IPS DF 4.7 (cell line): ENCODE measurements at regions not wholly inside any gene's neighbourhood (a gene's known extent, or its start where the extent isn't known, plus 50 kb on each side); places are given as distances from the start of the nearest gene placed in this dataset.
"Not testable (repeated sequence)": the region's sequence is repeated elsewhere in the genome, so short reads cannot be mapped to it uniquely, and the experiment has no call there.

ENCODE experiments used
- DNase-seq: peaks from one replicate; pipeline ENCODE4 v3.0.0-alpha.2; 2013; ENCODE audit warnings: low spot score; ENCODE audit errors: extremely low read depth

DNA sequence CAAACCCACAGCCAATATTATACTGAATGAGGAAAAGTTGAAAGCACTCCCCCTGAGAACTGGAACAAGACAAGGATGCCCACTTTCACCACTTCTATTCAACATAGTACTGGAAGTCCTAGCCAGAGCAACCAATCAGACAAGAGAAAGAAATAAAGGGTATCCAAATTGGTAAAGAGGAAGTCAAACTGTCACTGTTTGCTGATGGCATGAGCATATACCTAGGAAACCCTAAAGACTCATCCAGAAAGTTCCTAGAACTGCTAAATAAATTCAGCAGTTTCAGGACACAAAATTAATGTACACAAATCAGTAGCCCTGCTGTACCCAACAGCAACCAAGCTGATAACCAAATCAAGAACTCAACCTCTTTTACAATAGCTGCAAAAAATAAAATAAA lies 220.0 kb downstream of the SYK start:
- not testable (repeated sequence) for DNase-seq

DNA sequence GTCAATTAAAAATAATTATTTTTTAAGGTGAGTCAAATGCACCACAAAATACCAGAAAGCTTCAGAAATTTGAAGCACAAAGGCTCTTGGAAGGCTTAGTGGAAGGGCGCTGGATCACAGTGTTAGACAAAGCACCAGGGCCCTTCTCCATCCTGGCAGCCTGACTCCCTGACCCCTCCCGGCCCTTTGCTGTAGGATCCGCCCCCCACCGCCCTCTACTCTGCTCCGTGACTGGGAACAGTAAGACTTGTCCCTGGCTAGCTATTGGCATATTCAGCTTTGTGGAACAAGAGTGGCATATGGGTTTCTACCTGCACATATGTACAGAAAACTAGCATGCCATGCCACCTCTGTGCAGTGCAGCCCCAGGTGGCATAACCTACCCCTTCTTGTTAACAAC lies 222.1 kb downstream of the SYK start:
- DNase-seq = no peak

DNA sequence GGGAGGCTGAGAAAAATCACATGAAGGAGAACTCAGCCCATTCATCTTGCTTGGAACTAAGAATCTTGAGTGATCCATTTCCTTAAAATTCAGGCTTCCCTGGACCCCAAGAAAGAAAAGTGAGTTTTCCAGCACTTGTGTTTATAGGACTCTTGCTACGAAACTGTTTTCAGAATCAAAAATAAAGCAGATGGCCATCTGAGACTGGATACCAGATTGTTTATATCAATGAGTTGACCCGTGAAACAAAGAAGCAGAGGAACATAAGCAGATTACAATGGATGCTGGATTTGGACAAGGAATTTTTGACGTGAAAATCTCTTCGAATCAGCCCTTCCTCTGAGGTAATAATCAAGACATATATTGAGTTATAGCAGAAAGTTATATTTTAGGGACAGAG lies 223.2 kb downstream of the SYK start:
- DNase-seq = no peak

DNA sequence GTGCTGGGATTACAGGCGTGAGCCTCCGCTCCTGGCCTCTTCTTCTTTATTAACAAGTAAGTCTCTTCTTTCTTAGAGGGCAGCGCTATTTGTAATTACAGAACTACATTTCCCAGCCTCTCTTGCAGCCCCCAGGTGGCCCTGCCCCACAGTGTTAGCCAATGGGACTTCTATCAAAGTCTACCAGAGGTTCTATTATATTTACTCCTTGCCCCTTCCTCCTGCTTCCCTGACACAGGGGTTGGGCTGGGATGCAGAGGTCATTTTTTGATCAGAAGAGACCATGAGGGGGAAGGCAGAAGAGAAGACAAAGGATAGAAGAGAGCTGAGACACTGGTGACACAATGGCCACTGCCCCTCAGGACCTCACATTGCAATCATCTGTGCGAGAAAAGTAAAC lies 224.2 kb downstream of the SYK start:
- DNase-seq = no peak

DNA sequence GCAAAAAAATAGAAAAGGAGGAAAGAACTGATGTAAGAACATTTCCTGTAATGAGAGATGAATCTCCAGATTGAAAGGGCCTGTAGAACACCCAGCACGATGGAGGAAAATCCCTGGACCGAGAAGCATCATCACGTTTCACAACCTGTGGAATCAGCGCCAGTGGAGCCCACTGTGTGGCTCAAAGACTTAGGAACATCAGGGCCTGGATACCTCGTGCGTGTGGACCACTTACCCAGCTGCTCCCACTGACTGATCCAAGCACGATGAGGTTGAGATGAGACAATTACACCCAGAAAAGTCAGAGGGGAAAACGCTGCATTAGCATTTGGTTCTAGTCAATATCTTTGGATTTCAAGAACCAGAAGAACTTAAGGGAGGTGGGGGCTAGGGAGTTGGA lies 224.6 kb downstream of the SYK start:
- DNase-seq = no peak

DNA sequence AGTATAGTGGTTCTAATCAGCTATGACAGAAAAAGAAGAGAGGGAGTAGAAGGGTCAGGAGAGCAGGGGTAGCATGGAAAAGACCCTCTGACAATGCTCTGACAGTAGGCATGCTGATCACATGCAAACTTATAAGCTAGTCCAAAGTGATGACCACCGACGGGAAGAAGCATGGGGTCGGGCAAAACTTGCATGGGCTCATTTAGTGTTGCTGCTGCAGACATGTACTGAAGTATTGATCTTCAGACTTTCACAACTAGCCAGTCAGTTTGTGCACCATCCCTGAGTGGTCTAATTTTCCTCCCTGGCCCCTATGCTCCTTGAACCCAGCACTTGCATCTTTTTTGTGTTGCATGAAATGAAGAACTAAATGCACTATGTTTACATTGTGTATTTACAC lies 225.4 kb downstream of the SYK start:
- no peak for DNase-seq

DNA sequence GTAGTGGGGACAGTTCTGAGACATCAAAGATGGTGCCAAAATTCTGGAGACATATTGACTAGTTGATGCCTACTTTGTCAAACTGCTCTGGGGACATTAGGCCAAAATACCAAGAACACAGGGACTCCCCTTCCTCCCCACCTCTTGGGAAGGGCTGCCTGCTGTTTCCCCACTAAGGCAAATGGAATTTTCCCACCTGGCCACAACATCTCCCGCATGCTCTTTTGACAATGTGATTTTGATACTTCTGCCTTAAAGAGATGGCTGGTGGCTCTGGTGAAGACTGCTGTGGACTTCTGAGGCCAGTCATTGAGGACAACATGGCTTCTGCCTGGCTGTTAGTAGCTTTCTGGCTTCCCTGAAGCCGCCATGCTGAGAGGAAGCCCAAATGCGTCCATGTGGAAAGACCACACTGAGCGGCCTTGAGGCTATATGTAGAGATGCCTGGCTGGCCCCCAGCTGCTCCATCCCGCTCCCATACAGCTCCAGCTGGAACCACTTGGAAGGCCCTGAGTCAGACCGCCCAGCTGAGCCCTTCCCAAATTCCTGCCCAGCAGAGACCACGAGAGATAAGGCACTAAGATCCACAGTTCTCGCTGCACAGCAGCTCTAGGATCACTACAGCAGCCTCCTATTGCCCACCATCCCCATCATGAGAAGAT lies 226.7 kb downstream of the SYK start:
- no peak for DNase-seq

DNA sequence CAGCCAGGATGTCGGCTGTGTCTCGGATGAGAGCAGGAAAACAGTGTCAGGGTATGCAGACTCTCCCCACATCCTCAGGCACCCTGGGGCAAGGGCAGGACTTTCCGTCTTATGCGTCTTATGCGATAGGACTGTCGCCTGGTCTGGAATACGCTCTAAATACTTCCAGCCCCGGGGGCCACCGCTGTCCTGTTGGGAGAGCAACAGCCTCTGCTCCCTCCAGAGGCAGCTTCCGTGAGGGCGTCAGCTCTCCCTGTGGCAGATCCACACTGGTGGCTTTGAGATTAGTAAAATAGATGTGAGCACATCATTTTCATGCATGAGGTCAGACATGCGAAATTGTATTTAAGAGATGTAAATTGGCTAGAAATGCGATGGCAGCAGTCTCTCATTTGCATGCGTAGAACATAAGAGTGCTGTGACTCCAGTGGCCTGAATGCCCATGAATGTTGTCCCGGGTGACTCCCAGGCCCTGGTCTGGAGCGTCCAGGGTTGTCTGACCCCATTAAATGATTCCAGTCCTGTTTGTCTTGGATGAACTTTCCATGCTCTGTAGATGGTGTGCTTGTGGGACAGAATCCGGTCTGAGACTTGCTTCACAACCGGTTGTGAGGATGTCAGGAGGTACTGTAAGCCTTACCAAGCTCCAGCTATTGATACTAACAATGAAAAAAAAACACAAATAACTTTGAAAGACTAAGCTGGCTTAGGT lies 228.2 kb downstream of the SYK start:
- no peak for DNase-seq

DNA sequence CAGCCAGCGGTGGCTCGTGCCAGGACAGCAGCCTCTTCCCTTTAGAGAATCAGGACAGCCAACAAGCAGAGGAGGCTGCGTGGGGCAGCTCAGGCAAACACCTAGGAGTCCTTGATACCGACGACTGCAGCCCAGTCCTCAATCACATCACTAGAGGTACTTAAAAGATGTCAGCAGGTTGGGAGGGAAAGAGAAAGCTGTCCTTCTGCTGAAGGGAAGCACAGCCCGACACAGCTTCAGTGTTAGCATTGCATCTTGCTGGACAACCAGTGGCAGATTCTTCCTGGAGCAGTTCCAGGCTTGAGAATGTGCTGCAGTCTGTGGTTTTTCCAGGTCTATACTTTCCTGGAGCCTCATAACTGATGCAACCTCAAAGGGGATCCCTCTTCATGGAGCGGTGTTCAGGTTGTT lies 230.5 kb downstream of the SYK start:
- no peak for DNase-seq

DNA sequence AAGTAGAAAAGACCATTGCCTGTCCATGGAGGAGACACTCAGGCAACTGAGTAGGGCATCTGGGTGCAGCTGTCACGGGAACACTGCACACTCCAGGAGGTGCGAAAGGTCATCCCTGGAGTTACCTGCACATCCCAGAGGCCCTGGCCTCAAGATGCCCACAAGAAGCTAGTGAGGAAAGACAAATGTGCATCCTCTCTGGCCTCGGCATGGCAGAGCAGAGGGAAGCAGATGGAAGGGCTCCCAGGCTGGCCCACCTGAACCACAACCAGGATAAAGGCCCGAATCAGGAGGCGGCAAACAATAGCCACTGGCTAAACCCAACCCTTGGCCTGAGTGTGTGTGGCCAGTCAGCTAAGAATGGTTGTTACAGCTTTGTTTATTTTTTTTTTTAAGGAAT lies 231.7 kb downstream of the SYK start:
- DNase-seq = no peak

DNA sequence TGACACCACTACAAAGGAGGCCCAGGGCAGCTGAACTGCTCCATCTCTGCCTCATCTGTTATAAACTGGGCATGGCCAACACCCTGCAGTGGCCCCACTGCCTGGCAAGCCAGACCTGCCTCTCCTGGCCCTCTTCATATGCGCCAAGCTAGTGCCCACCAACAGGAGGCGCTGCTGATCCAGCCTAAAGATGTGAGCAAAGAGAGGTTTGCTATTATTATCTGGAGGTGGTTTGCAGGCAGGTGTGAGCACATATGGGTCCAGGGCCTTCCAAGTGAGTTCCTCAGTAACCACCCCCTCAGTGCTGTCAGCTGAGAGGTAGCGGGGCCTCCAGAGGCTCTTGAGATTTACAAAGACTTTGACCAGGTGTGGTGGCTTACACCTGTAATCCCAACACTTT lies 232.2 kb downstream of the SYK start:
- DNase-seq = peak; percentile 30

DNA sequence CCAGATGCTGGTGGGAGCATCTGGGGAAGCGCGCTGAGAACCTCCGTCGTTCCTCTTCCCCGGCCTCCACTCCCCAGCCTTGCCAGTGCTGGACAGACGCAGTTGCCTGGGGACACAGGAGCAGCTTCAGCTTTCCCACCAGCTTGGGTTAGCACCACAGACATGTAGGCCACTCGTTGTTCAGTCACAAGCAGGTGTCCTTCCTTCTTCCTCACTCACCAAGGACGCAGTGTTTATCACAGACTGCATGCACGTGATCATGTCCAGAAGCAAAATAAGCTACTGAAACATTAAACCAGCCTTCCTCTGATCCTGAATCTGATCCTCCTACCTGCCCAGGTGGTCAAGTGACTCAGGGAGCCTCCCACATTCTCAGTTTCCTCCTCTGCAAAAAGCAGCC lies 232.9 kb downstream of the SYK start:
- DNase-seq = no peak

DNA sequence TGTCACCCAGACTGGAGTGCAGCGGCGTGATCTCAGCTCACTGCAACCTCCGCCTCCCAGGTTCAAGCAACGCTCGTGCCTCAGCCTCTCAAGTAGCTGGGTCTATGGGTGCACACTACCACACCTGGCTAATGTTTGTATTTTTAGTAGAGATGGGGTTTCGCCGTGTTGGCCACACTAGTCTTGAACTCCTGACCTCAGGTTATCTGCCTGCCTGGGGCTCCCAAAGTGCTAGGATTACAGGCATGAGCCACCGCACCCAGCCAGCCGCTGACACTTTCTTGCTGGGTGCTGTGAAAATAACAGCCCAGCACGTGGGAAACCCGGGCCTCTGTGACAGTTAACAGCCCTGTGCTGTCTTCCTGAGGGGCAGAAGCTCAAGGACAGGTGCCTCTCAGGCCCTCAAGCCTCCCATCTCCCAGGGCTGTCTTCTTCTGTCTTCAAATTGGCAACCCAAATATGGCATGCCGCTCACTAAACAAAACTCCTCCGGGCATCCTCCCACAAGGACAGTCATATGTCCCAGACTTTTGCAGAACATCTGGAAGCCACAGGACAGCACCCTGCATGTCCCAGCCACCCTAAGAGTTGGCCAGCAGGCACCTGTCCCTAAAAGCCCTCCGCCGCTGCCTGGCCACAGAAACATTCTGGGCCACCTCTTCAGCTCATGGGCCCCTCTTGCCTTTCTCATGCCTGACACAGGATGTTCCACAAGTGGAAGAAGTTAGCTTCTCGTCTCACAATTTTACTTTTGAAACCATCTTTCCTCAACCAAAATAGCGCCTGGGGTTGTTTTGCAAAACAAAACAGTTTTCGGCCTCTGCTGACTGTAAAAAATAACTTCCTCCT lies 233.6 kb downstream of the SYK start:
- no peak for DNase-seq

DNA sequence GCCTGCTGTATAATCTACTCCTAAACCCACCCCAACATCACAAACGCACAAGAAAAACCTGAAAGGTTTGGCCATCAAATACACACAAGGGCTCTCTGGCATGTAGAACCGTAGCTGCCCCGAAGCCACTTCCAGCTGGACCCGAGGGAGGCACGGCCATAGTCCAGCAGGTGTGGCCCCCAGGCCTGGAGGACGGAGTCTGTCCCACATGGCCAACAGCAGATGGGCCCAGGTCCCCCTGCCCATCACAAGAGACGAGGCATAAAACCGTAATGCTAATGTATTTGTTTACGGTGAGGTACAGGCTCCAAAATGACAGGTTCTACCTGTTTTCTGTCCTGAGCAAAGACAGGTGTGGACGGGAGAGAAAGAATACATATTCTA lies 234.2 kb downstream of the SYK start:
- DNase-seq = no peak

DNA sequence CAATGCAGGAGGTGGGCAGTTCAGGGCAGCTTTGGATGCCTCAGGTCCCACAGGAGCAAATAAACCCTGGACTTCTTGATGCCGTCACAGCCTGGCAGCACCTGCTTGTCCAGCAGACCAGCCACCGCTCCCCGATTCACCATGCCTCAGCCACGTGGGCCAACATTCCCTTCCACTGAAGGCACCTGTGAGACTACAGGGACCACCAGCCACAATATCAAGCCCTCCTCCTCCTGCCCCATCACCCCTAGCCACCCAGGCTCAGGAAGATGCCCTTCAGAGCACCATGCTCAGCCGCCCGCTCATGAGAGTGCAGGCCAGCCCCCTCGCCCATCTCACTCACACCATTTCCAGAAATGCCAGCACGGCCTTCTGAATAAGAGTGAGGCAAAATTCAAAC lies 234.7 kb downstream of the SYK start:
- DNase-seq = no peak

DNA sequence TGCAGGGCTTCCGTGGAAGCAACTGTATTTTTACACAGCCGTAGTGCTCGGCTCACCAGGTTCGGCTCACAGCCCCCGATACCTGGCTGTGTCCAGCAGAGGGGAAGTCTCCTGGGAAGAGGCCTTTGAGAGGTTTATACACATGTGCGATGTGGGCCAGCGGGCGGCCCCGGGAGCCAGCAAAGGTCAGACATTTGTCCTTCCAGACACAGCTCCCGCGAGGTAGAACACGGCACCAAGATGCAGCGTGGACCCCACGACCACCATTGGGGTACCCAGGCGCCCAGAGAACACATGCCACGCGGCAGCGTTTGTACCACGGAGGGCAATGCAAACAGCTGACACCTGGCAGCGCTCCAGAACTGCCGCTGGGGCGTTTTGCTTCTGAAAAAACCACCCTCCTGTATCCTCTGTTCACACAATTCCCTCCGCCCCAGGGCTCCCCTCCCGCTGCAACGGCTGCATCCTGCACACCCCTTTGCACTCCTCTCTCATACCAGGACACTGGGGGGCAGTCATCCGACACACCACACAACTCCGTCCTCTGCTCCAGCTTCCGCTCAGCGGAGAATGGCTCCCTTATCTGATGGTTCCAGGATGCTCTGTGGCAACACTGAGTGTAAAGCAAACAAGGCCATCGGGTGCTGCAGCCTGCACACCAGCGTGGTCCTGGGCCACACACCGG lies 235.3 kb downstream of the SYK start:
- peak; percentile 49 for DNase-seq

DNA sequence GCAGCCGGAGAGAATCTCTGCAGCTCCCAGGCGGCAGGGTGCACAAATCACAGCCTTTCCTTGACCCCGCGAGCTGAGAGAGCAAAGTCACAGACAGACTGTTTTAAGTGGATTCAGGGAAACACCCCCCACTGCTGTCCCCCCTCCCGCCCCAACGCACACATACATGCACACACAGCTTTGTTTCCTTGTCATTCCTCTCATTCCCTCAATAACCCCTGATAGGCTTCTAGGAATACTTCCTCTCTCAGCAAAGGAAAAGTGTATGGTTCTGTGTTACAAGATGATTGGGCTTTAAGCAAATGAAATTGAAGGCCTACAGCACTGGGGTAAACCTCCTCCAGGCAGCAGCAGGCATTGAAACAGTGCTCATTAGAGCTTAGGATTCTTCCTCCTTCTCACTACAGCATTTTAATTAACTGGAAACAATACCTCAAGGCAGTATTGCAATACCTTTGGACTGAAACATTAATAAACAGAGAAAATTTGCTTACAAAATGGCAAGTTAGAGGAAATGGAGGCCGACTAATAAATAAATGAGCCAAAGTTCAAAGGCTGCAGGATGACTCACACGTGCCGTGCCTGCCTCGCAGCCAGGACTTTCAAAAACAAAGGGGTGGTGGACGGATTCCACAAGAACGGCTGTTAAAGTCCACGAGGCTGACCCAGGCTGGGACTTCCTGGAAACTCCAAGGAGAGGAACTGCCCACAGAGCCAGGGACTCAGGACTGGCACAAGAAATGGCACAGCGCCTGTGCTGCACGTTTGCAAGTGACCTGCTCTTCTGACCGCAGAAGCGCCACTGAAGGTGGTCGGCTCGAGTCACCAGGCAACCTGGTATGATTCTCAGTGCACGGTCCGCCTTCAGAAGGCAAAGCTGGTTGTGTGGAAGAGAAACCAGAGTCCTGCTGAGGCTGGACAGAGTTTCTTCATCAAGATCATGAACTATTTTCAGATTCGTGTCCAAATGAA lies 236.2 kb downstream of the SYK start:
- DNase-seq = no peak

DNA sequence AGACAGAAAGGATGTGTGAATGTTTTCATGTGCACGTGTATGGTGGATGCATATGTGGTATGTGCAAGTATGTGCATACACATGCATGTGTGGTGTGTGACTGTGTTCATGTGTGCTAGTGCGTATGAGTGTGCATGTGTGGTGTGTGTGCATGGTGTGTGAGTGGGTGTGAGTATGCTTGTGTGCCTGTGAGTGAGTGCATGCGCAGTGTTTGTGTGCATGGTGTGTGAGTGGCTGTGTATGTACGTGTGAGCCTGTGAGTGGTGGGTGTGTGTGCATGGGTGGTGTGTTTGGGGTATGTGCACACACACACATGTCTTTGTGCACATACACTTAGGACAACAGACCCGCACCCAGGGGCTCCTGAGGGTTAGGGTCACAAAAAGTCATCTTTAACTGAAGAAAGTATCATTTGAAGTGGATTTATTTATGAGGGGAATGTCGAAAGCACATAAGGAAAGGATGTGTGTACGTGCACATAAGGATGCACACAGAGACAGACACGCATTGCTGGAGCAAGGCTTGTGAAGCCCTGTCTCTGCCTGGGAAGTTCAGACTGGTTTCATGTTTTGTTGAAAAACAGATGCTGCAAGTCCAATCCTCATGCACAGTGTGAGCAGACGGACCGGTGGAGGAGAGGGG lies 237.0 kb downstream of the SYK start:
- no peak for DNase-seq

DNA sequence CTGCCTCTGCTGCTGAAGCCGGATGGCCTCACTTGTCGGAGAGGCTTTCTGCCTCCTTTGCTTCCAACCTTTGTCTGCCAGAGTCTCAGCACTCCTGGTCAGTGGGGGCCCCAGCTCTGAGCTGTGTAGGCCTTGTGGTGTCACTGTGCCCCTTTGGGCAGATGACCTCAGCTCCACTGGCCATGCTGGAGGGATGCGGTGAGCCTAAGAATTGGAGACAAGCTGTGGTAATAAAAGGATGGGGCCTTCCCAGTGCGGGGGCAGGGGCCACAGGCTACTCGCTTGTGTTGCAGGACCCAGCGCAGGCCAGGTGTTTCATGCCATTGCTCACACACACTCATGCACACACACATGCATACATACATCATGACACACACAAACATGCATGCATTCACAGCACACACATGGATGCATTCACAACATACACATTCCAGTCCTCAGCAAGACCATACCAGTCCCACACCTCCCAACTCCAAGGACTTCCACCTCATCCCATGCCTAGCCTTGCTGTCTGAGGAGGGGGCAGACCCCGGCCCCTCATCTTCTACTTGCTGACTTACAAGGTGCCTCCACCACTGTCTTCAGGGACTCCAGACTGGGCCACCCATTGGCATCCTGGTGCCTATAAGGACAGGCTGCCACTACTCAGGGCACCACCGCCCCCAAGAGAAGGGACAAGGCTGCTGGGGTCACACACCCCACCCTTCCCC lies 237.7 kb downstream of the SYK start:
- DNase-seq = no peak

DNA sequence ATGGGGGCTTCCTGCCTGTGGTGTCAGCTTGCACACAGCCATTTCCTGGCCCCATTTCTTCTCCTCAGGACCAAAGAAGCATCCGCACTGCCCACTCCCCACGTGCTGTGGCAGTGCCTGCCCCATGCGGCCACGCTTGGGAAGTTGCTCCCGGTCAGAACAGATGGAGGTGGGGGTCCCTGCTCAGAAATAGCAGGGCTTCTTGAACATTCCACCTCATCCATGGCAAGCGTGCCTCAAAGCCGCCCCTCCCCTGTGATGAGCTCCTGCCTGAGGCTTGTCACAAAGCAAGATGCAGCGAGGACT lies 238.2 kb downstream of the SYK start:
- DNase-seq = no peak
